Tongue (tissue), 1 donor: ENCODE measurements at regions not wholly inside any gene's neighbourhood (a gene's known extent, or its start where the extent isn't known, plus 50 kb on each side); places are given as distances from the start of the nearest gene placed in this dataset.
A peak's percentile ranks its signal among the peaks of the same experiment; 100 is the strongest.
"Not testable (repeated sequence)": the region's sequence is repeated elsewhere in the genome, so short reads cannot be mapped to it uniquely, and the experiment has no call there.

Experiments
- DNase-seq: peaks from one replicate; pipeline ENCODE4 v3.0.0-alpha.2; 2015

DNA sequence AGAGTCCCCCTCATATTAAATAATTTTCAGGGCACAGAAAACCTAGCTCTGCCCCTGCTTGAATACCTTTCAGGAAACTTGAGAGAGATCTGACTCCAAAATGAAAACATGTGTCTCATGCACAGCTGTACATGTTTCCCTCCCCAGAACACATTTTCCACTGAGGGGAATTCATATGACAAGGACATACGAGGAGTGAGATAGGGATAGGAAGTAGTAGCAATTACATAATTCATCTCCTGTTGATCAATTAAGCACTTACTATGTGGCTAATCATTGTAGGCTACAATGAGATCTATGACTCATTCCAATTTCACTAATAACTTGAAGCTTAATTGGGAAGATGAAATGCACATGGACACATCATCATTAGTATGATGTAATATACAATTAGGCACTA lies 302.1 kb downstream of the PCDH11X start:
- not testable (repeated sequence) for DNase-seq

DNA sequence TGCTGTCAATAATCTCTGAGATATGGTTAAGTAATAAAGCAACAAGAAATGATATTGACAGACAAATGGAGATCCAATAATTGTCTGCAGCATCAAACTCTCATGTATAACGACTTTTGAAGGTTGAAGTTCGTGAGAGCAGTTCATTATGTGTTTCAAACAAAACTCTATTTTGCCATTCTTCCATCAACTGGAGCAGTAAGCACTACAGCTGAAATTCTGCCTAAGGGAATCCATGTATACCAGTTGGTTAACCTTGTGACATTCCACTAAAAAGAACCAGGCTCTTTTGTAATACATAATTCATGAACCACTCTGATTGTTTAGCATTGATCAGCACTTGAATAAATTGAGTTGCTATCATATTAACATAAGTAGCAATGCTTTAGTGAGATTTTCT lies 311.6 kb downstream of the PCDH11X start:
- DNase-seq = not testable (repeated sequence)

DNA sequence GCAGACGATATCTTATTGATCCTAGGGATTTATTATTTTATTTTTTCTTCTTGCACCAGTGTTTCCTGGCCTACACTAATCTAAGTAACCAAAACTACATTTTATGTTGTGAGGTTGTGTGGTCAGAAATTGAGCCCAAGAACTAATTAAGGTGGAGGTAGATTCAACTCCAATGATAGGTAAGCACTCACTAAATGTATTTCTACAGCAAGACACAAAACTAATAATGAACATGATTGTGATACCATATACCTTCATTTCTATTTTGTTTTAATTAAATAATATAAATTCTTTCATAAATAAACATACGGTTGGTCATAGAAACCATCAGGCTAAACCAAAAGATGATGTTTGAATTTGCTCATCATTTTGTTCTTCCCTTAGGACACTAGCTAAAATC lies 319.0 kb downstream of the PCDH11X start:
- not testable (repeated sequence) for DNase-seq

- not testable (repeated sequence) for DNase-seq
These were observed 320.9 kb downstream of the PCDH11X start for GRCh38 chrX:92100095-92100494.

- not testable (repeated sequence) for DNase-seq
These were observed 326.5 kb downstream of the PCDH11X start for GRCh38 chrX:92105693-92106092.

GRCh38 chrX:92106671-92107070 lies 327.5 kb downstream of the PCDH11X start:
- not testable (repeated sequence) for DNase-seq

GRCh38 chrX:92110410-92110911 lies 331.3 kb downstream of the PCDH11X start:
- not testable (repeated sequence) for DNase-seq

- DNase-seq = not testable (repeated sequence)
These were observed 338.5 kb downstream of the PCDH11X start for GRCh38 chrX:92117701-92118100.

- DNase-seq = not testable (repeated sequence)
These were observed 383.9 kb downstream of the PCDH11X start for GRCh38 chrX:92163035-92163434.

DNA sequence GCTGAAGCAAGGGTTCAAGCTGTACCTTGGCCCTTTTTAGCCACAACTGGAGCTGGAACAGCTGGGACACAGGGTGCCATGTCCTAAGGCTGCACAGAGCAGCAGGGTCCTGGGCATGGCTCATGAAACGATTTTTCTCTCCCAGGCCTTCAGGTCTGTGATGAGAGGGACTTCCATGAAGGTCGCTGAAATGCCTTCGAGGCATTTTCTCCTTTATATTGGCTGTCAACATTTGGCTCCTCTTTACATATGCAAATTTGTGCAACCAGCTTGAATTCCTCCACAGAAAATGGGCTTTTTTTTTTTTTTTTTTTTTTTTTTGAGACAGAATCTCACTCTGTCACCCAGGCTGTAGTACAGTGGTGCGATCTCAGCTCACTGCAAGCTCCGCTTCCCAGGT lies 430.8 kb downstream of the PCDH11X start:
- no peak for DNase-seq

DNA sequence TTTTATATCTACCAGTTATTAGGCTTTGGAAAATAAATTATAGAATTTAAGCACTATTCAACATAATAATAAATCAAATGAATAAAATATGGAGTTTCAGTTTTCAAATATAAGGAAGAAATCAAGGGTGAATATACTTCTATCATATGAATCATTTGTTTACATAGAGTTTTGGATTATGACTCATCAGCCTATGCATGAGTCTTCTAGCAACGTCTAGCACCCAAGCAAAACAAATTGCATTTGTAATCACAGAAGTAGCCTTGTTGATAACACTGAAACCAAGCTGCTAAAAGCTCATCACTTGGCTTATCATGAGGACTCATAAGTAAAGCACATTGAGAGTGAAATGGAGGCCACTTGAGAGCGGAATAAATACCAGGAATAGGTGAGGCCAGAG lies 434.6 kb downstream of the PCDH11X start:
- no peak for DNase-seq

DNA sequence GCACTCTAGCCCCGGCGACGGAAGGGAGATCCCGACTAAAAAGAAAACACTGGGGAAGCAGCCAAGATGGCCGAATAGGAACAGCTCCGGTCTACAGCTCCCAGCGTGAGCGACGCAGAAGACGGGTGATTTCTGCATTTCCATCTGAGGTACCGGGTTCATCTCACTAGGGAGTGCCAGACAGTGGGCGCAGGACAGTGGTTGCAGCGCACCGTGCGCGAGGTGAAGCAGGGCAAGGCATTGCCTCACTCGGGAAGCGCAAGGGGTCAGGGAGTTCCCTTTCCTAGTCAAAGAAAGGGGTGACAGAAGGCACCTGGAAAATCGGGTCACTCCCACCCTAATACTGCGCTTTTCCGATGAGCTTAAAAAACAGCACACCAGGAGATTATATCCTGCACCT lies 435.8 kb downstream of the PCDH11X start:
- not testable (repeated sequence) for DNase-seq

DNA sequence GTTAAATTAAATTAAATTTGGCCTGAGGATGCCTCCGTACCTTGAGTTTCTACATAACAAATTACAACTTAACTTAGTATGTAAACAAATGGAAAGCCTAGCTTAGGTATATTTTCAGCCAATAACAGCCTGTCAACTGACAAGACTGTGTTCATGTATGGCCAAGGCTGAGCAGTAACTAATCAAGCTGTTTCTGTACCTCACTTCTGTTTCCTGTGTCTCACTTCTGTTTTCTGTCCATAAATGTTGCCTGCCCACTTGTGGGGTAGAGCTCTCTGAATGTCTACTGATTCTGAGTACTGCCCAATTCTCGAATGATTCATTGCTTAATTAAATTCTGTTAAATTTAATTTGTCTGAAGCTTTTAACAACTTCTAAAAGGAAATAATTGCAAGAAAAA lies 445.2 kb downstream of the PCDH11X start:
- DNase-seq = no peak

DNA sequence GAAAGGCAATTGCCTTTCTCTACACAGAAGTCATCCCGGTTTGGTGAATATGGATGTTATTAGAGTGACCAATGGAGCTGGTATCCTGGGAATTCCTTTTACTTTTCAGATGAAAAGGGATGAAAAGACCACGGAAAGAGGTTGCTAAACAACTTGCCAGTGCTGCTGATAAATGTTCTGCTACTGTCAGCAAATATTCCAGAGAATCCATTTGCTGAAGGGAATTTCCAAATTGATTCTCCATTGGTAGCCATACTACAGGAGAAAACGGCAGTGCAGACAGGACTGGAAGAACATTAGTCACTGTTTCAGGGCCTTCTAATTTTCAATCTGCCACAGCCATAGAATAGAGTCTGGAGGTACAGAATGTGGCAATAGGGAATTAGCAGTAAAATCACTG lies 451.5 kb downstream of the PCDH11X start:
- no peak for DNase-seq

- no peak for DNase-seq
These were observed 452.2 kb downstream of the PCDH11X start for GRCh38 chrX:92231391-92231790.

GRCh38 chrX:92232182-92232581 lies 453.0 kb downstream of the PCDH11X start:
- peak; percentile 0 for DNase-seq

DNA sequence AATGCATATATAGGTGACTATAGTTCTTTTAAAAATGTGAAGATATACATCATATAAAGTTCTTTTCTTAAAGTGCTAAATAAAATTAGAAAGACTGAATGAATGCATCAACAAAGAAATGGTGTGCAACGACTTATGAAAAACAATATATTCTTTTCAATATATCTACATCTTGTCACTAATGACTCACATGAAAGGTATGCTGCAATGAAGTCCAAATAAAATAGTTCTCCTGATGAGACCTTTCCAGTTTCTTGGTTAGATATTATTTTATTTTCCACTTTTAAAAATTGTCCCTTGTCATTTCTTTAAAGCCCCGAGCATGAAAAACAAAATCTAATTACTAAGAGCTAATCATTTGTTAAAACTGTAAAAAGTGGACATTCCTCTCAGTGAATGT lies 462.1 kb downstream of the PCDH11X start:
- no peak for DNase-seq

DNA sequence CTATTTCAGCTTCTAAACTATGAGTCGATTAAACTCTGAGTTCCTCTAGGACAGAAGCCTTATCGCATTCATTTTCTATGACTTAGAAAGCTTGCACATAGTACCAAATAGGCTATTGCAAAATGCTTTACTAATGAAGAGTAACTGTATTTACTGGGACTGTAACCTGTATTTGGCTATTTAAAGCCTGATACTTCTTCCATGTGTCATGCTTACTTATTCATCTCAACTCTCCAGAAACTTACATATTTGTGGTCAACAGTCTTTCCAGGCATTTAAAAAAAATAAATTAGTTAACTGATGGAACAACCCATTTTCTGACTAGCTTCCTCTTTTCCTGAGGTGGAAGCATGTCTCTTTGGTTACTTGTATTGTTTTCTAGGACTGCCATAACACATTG lies 467.9 kb downstream of the PCDH11X start:
- no peak for DNase-seq

GRCh38 chrX:92249125-92249524 lies 469.9 kb downstream of the PCDH11X start:
- no peak for DNase-seq

DNA sequence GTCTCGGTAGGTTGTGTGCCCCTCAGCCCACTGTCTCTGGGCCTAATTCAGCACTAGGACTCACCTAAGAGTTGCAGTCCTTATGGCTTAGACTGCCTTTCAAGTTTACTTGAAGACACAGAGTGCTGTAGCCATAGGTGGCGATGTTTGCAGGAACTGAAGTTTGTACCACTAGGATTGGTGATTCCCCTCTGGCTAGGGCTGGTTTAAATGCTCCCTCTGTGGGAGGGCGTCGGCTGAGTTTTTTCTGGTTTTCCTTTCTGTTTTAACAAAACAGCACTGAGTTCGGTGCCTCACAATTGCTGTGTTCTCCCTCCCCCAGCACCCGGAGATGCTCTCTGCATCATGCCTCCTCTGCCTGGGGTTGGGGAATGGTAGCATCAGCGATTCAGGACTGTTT lies 480.9 kb downstream of the PCDH11X start:
- DNase-seq = no peak

- DNase-seq = peak; percentile 37
These were observed 492.0 kb downstream of the PCDH11X start for GRCh38 chrX:92270936-92271855.

DNA sequence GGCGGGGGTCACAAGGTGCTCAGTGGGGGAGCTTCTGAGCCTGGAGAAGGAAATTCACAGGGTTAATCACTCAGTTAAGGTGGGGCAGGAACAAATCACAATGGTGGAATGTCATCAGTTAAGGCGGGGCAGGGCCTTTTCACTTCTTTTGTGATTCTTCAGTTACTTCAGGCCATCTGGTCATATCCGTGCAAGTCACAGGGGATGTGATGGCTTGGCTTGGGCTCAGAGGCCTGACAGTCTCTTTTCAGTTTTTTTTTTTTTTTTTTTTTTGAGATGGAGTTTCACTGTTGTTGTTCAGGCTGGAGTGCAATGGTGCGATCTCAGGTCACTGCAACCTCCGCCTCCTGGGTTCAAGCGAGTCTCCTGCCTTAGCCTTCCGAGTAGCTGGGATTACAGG lies 499.4 kb downstream of the PCDH11X start:
- not testable (repeated sequence) for DNase-seq

DNA sequence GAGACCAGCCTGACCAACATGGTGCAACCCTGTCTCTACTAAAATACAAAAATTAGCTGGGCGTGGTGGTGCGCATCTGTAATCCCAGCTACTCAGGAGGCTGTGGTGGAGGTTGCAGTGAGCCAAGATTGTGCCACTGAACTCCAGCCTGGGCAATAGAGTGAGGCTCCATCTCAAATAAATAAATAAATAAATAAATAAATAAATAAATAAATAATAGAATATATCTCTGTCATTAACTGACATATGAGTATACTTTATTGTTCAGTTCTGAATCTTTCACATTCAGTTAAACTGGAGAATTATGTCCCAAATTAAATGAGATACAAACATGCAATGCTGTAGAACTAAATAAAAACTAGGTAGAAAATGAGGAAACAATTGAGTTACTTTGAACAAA lies 501.2 kb downstream of the PCDH11X start:
- DNase-seq = not testable (repeated sequence)

- DNase-seq = no peak
These were observed 504.1 kb downstream of the PCDH11X start for GRCh38 chrX:92283308-92283707.
